ENCODE measurements at regions not wholly inside any gene's neighbourhood (a gene's known extent, or its start where the extent isn't known, plus 50 kb on each side); places are given as distances from the start of the nearest gene placed in this dataset.
"Not testable (repeated sequence)": the region's sequence is repeated elsewhere in the genome, so short reads cannot be mapped to it uniquely, and the experiment has no call there.

- TF ChIP-seq CTCF (IDR thresholded peaks at IDR 0.05; ENCODE audit: insufficient read depth, low read length, poor library complexity, severe bottlenecking) (peak; percentile 70), EZH2phosphoT487 (conservative IDR thresholded peaks at IDR 0.05; ENCODE audit: low read length) (no peak)
- Histone ChIP-seq H3K4me2 (ENCODE audit: low read depth, low read length, poor library complexity, severe bottlenecking) (no peak overlapping the region), H2AFZ (ENCODE audit: low read depth, low read length, severe bottlenecking) (no peak overlapping the region)
Observed at GRCh38 chr12:46983959-46984841, 95.2 kb upstream of the PCED1B start.

GRCh38 chr12:46985816-46986215 is 93.6 kb upstream of the PCED1B start:
- H3K9me3 ChIP-seq (ENCODE audit: insufficient read depth, low read length): no peaks in the 10 kb centered on the region
- no peaks in the 10 kb centered on the region for H3K36me3 ChIP-seq (ENCODE audit: low read length)
- H3K9me2 ChIP-seq (replicated peaks; ENCODE audit: insufficient read depth, low read length): no peaks in the 10 kb centered on the region
- H3K4me2 ChIP-seq (ENCODE audit: low read depth, low read length, poor library complexity, severe bottlenecking): no peak overlapping the region
- H3K79me2 ChIP-seq (ENCODE audit: insufficient read depth, low read length): no peaks in the 10 kb centered on the region
- no peak overlapping the region for H3K9ac ChIP-seq (ENCODE audit: low read length)
- H3K27me3 ChIP-seq (ENCODE audit: low read length): no peaks in the 10 kb centered on the region
- H3K4me3 ChIP-seq (ENCODE audit: insufficient read depth, low read length, poor library complexity, severe bottlenecking): no peak overlapping the region
- no peak overlapping the region for H3K27ac ChIP-seq (ENCODE audit: low read depth, low read length)
- H3F3A ChIP-seq (ENCODE audit: insufficient read depth): no peaks in the 10 kb centered on the region
- H4K20me1 ChIP-seq (ENCODE audit: low read depth, low read length): no peaks in the 10 kb centered on the region
- H2AFZ ChIP-seq (ENCODE audit: low read depth, low read length, severe bottlenecking): no peak overlapping the region
- TF ChIP-seq CTCF (IDR thresholded peaks at IDR 0.05; ENCODE audit: insufficient read depth, low read length, poor library complexity, severe bottlenecking) (no peak), EZH2phosphoT487 (conservative IDR thresholded peaks at IDR 0.05; ENCODE audit: low read length) (no peak)

More at GRCh38 chr12:46983959-46984841, 95.2 kb upstream of the PCED1B start:
- Histone ChIP-seq H3K27me3 (ENCODE audit: low read length) (no peaks in the 10 kb centered on the region), H3F3A (ENCODE audit: insufficient read depth) (no peaks in the 10 kb centered on the region), H3K9ac (ENCODE audit: low read length) (no peak overlapping the region), H3K9me3 (ENCODE audit: insufficient read depth, low read length) (no peaks in the 10 kb centered on the region), H3K9me2 (replicated peaks; ENCODE audit: insufficient read depth, low read length) (no peaks in the 10 kb centered on the region), H4K20me1 (ENCODE audit: low read depth, low read length) (no peaks in the 10 kb centered on the region), H3K36me3 (ENCODE audit: low read length) (no peaks in the 10 kb centered on the region), H3K27ac (ENCODE audit: low read depth, low read length) (no peak overlapping the region), H3K79me2 (ENCODE audit: insufficient read depth, low read length) (no peaks in the 10 kb centered on the region), H3K4me3 (ENCODE audit: insufficient read depth, low read length, poor library complexity, severe bottlenecking) (no peak overlapping the region)

- not testable (repeated sequence) for H3K9ac ChIP-seq (ENCODE audit: low read length); H4K20me1 ChIP-seq (ENCODE audit: low read depth, low read length); H3K27me3 ChIP-seq (ENCODE audit: low read length); H3K4me3 ChIP-seq (ENCODE audit: insufficient read depth, low read length, poor library complexity, severe bottlenecking); H3K27ac ChIP-seq (ENCODE audit: low read depth, low read length); H3K36me3 ChIP-seq (ENCODE audit: low read length); H2AFZ ChIP-seq (ENCODE audit: low read depth, low read length, severe bottlenecking); H3K9me3 ChIP-seq (ENCODE audit: insufficient read depth, low read length); H3K79me2 ChIP-seq (ENCODE audit: insufficient read depth, low read length); H3F3A ChIP-seq (ENCODE audit: insufficient read depth); H3K9me2 ChIP-seq (replicated peaks; ENCODE audit: insufficient read depth, low read length); H3K4me2 ChIP-seq (ENCODE audit: low read depth, low read length, poor library complexity, severe bottlenecking)
Observed at GRCh38 chr12:46988122-46988521, 91.3 kb upstream of the PCED1B start.

GRCh38 chr12:46990211-46990610 is 89.2 kb upstream of the PCED1B start:
- Histone ChIP-seq H3K36me3 (ENCODE audit: low read length) (no peaks in the 10 kb centered on the region), H3K4me2 (ENCODE audit: low read depth, low read length, poor library complexity, severe bottlenecking) (no peak overlapping the region), H3K9ac (ENCODE audit: low read length) (no peak overlapping the region), H3K9me3 (ENCODE audit: insufficient read depth, low read length) (no peaks in the 10 kb centered on the region), H2AFZ (ENCODE audit: low read depth, low read length, severe bottlenecking) (no peak overlapping the region), H3K4me3 (ENCODE audit: insufficient read depth, low read length, poor library complexity, severe bottlenecking) (no peak overlapping the region), H3K79me2 (ENCODE audit: insufficient read depth, low read length) (no peaks in the 10 kb centered on the region), H4K20me1 (ENCODE audit: low read depth, low read length) (no peaks in the 10 kb centered on the region), H3F3A (ENCODE audit: insufficient read depth) (no peaks in the 10 kb centered on the region), H3K27me3 (ENCODE audit: low read length) (no peaks in the 10 kb centered on the region), H3K27ac (ENCODE audit: low read depth, low read length) (no peak overlapping the region), H3K9me2 (replicated peaks; ENCODE audit: insufficient read depth, low read length) (no peaks in the 10 kb centered on the region)
- TF ChIP-seq CTCF (IDR thresholded peaks at IDR 0.05; ENCODE audit: insufficient read depth, low read length, poor library complexity, severe bottlenecking) (no peak), EZH2phosphoT487 (conservative IDR thresholded peaks at IDR 0.05; ENCODE audit: low read length) (no peak)

- not testable (repeated sequence) for H3K9ac ChIP-seq (ENCODE audit: low read length); H3K79me2 ChIP-seq (ENCODE audit: insufficient read depth, low read length); H3K4me2 ChIP-seq (ENCODE audit: low read depth, low read length, poor library complexity, severe bottlenecking); H3K9me3 ChIP-seq (ENCODE audit: insufficient read depth, low read length); H3K36me3 ChIP-seq (ENCODE audit: low read length); H2AFZ ChIP-seq (ENCODE audit: low read depth, low read length, severe bottlenecking); H3K27ac ChIP-seq (ENCODE audit: low read depth, low read length); H4K20me1 ChIP-seq (ENCODE audit: low read depth, low read length); H3K27me3 ChIP-seq (ENCODE audit: low read length); H3F3A ChIP-seq (ENCODE audit: insufficient read depth); H3K4me3 ChIP-seq (ENCODE audit: insufficient read depth, low read length, poor library complexity, severe bottlenecking); H3K9me2 ChIP-seq (replicated peaks; ENCODE audit: insufficient read depth, low read length)
Observed at GRCh38 chr12:46992051-46992450, 87.4 kb upstream of the PCED1B start.

Measured in SU-DHL-6 (cell line).